Heart left ventricle (tissue), 13 donors: ENCODE measurements at regions not wholly inside any gene's neighbourhood (a gene's known extent, or its start where the extent isn't known, plus 50 kb on each side); places are given as distances from the start of the nearest gene placed in this dataset.

Experiments
- POLR2A ChIP-seq, 2 donors: fragments of 450-650 bp; IDR thresholded peaks; one replicate each; pipeline ENCODE4 v1.6.1; 2017; ENCODE audit warnings: antibody characterized with exemption in 2 of 2, mild to moderate bottlenecking in 2 of 2, moderate library complexity in 2 of 2
- TF ChIP-seq, protein P1 (sequence below), 12 donors: fragments of 200-600 bp; sonication (generic) in 4 of 12; IDR thresholded peaks; one replicate each; pipeline versions ENCODE4 v1.5.0 to v1.8.0; 2018 to 2022; ENCODE audit warnings: antibody characterized with exemption in 12 of 12, mild to moderate bottlenecking in 5 of 12
- donor health status: ischemic (EF 13 %, LVEDD 7.1; RV severe dilation, severe dysfunction).
- donor health status: DM: no; HTN: yes; CAD: no.
- donor health status: DM: no; HTN: no; CAD: no.
- donor health status: ischemic (EF 25% LVEDD 6.9; RV normal size, moderate dysfunction).
- donor health status: ischemic (EF 25% LVEDD 5.7; RV mildly dilated, moderate dysfunction).
- donor health status: ischemic (EF 35%, LVEDD 5.7; RV mildly dilated, moderate dysfunction).
- donor health status: nonischemic (EF 11% LVEDD 7.7; RV severe dilation, severe dysfunction).
- donor health status: DM: yes; HTN: yes; CAD: no.
- donor health status: PGD.
- donor health status: ischemic (EF 29% LVEDD 5.4; RV normal size, mild dysfunction).
- donor health status: nonischemic (EF 23%, LVEDD 6.1; RV moderate dilation, normal function).

DNA sequence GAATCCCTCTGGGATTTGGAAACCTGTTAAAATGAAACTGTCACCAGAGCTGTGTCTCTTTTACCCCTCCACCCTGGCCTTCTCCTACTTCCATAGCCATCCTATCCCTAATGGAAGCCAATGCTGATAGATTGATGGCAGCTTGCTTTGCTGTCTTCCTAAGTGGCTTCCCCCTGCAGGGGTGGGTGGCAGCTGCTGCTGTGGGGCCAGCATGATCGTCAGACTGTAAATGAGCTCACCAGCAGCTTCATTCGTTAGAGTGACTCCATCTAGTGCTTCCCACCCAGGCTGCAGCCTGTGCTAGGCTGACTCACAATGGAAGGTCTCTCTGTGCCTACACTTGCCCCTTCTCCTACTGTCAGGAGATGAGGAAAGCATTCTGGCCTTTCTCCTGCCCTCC is 311.0 kb downstream of the BUD13 start:
- TF ChIP-seq POLR2A (IDR thresholded peaks at IDR 0.05) = no peak
- TF ChIP-seq, protein P1, sequence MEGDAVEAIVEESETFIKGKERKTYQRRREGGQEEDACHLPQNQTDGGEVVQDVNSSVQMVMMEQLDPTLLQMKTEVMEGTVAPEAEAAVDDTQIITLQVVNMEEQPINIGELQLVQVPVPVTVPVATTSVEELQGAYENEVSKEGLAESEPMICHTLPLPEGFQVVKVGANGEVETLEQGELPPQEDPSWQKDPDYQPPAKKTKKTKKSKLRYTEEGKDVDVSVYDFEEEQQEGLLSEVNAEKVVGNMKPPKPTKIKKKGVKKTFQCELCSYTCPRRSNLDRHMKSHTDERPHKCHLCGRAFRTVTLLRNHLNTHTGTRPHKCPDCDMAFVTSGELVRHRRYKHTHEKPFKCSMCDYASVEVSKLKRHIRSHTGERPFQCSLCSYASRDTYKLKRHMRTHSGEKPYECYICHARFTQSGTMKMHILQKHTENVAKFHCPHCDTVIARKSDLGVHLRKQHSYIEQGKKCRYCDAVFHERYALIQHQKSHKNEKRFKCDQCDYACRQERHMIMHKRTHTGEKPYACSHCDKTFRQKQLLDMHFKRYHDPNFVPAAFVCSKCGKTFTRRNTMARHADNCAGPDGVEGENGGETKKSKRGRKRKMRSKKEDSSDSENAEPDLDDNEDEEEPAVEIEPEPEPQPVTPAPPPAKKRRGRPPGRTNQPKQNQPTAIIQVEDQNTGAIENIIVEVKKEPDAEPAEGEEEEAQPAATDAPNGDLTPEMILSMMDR (IDR thresholded peaks at IDR 0.05) = no peak
